ENCODE measurements at regions not wholly inside any gene's neighbourhood (a gene's known extent, or its start where the extent isn't known, plus 50 kb on each side); places are given as distances from the start of the nearest gene placed in this dataset.
A peak's percentile ranks its signal among the peaks of the same experiment; 100 is the strongest.

DNA sequence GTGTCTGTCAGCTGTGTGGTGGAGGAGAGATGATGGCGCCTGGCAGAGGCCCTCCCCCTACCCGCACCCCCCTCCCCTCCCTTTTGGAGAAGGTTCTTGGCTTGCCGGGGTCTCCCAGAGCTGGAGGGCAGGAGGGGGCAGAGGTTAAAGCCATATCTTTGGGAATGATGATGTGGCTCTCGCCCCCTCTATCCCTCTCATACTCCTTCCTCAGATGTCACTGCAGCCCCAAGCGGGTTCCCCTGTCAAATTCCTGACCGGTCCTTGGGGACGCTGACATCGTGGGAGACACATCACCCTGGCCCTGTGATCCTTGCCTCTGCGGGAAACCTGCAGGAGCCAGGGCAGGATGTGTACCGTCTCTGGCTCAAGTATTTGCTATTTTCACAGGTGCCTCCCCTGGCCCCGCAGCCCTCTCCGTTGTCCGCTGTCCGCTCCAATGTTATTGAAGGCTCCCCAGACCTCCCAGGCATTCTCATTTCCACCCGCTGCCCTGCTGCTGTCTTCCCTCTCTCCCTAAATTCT is 109.5 kb downstream of the FOXD1 start:
- no peak for DNase-seq (ENCODE audit: low spot score)

DNA sequence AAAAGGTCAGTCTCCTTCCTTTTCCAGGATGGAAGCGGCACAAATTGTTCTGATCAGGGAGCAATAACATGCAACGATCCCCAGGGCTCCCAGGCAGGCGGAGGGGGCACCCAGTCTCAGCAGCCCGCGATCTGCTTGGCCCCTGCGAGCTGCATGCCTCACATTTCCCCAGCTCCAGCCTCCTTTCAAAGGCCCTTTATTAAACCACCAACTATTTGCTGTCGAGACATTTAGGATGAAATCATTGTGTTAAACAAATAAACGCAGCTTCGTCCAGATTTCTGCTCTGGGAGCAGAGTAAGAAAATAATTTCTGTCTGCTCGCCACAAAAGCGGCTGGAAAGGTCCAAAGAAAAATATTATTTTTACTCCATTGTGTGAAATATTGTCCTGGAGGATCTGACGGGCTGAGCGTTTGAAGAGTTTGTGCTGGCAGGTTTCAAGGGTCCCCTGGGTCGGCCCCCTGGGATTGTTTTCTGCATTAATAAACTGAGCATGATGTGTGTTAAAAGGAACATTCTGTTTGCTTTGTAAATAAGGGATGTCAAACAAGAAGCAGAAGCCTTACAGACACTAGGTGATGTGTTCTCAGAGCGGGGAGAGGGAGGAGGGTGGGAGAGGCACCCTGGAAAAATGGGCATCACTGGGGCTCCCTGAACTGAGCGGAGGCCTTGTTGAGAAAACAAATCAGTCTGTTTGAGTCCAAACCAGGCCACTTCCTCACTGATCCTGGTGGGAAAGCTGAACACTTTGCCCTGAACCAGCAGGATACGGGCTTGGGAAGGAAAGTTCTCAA is 110.1 kb downstream of the FOXD1 start:
- DNase-seq (ENCODE audit: low spot score): no peak

DNA sequence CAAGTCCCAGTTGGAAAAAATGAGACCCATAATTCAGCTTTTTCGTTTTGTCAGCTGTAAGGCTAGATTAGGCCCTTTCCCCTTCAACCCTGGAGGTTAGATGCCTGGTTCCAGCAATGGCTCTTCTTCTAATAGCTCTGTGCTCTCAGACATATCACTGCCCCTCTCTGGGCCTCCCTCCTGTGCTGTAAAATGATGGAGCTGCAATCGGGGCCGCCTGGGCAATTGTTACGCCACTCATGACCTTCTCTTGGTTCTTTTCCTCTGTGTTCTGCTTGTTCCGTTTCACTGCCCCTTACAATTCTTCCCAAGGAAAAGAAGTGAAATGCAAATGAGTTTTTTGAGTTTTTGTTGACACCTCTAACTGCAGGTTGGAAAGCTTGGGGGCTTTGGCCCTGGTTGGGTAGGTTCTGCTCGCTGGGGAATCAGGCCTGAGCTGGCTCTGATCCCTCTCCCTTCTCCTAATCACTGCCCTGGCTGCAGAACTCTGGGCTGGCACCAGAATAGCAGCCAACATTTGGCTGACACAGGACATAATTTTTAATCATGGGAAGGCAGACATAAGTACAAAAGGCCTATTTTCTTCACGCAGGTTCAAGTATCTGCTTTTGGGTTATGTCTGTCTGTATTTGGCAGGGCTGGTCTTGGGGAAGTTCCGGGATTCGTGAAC is 110.9 kb downstream of the FOXD1 start:
- no peak for DNase-seq (ENCODE audit: low spot score)

DNA sequence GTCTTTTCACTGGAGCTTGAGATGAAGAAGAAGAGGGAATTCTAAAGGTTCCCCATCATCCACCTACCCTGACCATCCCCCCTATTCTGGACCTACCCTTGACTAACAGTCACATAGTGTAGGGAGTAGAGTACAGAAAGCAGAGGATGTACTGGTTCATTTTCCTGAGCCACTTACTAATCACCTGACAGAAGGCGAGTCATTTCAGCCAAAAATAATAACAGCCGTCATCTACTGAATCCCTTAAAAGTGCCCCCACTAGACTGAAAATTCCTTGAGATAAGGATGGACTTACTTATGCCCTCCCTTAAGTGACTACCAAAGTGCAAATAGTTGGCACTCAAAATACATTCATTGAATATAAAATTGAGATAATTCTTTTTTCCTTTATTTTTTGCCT is 112.2 kb downstream of the FOXD1 start:
- peak; percentile 19 for DNase-seq (ENCODE audit: low spot score)

DNA sequence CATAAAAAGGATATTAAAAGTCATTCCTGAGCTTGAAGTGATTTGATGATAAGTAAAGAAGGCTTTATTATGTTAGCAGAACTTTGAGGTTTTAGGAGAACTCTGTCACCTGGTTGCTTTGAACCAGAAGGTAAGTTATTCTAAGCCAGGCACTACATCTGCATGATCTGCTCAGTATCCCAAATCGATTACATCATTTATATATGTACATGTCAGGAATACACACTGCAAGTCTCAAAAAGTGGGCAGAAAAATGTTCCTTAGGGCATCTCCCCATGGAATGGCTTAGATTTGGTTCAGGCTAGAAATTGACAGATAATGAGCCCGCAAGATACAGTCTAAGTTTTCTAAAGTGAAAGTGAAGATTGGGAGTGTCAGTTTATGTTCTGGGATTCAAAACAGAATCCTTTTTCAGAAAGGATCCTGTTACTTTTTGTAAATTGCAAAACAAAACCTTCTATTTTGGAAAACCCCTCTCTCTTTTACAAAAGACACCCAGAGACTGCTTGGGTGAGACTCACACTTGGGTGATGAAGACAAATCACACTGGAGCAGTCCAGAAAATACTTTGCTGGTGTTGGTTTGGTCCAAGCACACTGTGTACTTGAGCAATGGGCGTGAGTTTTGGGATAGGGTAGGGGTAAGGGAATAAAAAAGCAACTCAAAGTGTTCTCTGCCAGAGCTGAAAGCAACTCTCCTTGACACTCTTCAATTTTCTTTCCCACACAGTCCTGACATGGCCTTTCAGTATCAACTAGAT is 114.5 kb downstream of the FOXD1 start:
- no peak for DNase-seq (ENCODE audit: low spot score)

DNA sequence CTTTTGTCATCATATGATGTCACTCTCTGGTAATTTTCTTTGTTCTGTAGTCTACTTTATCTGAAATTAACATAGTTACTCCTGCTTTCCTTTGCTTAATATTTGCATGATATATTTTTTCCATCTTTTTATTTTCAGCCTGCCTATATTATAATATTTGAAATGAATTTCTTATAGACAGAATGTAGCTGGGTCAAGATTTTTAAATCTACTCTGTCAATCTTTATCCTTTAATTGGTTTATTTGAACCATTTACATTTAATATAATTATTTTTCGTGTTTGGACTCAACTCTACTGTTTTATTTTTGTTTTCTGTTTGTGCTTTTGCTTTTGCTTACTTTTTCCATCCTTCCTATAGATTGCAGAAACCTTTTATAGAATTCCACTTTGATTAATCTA is 118.0 kb downstream of the FOXD1 start:
- DNase-seq (ENCODE audit: low spot score): no peak

DNA sequence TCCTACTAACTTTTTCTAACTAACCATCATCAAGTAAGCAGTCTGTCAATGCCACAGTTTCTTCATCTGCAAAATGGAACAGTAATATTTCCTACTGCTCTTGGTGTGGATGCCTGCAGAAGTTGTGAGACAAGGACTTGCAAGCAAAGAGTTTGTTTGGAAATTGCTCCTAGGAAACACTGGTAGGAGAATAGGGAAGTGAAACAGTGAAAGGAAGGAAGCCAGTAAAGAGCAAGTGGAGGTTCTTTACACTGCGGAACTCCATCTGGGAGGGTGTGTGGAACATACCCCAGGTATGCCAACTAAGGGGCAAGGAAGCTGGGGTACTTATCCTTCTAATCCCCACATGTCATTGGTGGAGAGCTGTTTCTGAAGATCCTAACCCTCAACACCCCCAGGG is 119.9 kb downstream of the FOXD1 start:
- DNase-seq (ENCODE audit: low spot score): no peak

DNA sequence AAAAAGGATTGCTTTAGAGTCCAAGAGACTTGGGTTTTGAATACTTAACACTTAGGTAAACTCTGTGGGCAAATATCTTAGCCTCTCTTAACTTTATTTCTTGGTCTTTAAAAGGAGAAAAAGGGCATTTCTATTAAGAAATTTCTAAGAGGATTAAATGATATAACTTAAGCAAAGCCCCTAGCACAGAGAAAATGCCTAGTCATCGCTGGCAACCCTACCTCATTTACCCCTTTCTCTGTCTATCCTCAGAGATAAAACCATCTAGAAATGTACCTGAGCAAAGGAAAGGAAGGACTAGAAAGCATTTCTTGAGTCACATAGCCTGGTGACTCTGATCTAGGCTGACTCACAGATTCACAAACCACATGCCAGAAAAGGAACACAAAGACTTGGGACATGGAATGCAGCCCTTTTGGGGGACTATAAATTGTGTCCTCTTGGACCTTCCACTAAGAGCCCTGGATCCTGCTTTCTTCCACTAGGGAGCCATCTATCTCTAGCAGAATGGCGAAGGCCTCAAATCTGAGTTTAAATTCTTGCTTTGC is 120.6 kb downstream of the FOXD1 start:
- peak; percentile 89 for DNase-seq (ENCODE audit: low spot score)

DNA sequence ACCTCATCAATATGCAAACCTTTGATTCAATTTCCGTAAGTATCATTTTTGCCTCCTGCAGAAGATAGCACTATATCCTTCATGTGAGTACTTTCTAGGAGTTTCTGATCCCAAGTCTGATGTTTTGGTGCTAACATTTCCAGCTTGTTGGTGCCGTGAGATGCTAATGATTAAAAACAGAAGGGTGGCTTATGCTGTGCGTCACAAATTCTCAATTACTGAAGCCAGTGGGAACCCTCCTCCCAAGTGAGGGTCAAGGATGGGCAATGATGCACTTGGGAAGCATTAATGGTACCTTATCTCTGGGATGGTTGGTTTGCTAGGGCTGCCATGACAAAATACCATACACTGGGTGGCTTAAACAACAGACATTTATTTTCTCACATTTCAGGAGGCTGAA is 123.0 kb downstream of the FOXD1 start:
- DNase-seq (ENCODE audit: low spot score): no peak

DNA sequence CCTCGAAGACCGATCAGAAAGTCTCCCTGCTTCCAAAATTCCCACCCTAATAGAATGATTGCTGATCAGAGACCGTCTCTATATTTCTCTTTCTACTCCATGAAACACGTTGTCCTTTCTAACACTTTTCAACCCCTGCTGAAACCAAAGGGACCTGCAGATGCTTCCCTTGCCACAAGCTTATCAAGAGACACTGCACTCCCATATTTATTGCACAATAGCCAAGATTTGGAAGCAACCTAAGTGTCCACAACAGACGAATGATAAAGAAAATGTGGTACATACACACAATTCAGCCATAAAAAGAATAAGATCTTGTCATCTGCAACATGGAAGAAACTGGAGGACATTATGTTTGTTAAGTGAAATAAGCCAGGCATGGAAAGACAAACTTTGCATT is 125.1 kb downstream of the FOXD1 start:
- no peak for DNase-seq (ENCODE audit: low spot score)

DNA sequence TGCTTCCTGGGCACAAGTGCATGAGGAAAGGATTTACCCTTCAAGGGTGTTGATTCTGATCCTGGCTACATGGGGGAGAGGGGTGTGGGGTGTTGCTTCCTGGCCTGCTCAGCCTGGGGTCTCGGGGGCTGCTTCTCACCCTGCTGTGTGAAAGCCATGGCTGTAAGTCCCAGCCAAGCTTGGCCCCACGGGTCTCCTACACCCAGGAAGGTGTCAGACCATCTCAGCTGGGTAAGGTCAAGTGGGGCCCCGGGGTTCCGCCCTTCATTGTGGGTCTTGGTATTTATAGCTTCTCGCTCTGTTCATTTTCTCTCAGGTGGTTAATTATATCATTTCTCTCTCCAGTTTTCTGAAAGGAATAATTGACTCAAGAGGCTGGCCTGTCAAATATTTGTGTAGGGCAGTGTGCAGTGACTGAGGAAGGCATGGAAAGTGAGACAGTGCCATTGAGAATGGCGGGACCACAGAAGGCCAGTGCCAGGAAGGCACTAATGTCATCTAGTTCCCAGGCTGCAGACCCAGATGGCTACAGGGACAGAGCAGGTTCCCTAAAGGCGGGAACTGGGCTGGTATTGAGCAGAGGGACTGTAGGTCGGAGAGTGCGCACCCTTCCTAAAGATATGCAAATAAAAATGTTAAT is 126.0 kb downstream of the FOXD1 start:
- DNase-seq (ENCODE audit: low spot score): no peak

DNA sequence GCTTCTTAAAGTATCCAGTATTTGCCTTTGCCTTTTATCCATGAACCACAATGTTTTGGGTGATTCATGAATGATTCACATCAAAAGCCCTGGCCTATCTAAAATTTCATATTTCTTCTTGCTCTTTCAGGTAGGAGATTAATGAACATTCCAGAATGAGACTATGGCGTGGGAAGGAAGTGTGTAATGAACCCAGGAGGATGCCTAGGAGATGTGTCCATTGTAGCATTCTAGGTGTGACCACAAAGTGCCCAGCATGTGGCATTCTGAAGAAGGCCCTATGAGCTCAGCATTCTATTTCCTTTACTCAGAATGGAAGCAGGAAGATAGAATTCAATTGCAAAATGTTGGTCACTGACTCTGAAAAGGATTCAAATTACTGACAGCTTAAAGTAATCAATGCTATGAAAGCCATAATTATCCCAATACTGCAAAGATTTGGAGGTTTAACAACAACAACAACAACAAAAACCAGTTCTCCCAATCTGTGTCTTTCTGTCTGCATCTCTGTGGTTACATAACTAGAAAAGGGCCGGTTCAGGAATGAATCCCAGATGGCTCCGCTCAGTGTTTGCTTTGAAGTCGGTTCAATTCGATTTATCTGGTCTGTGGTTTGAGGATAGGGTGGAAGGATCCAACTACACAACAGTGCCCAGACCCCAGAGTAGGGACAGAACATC is 126.7 kb downstream of the FOXD1 start:
- DNase-seq (ENCODE audit: low spot score): peak; percentile 100

DNA sequence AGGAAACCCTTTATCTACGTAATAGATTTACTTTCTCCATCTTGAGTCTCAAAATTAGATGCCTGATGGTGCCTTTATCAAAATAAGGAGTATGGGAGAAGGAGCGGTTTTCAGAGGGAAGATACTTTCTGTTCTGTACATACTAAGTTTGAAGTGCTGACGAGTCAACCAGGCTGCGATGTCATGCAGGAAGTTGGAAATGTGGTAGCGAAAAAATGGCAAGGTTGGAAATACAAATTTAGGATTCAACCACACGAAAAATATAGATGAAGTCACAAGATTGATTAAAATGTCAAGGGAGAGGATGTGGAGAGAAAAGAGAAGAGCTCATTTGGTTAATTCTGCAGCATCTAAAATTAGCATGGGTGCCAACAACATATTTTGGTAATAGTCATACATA is 129.5 kb downstream of the FOXD1 start:
- no peak for DNase-seq (ENCODE audit: low spot score)

DNA sequence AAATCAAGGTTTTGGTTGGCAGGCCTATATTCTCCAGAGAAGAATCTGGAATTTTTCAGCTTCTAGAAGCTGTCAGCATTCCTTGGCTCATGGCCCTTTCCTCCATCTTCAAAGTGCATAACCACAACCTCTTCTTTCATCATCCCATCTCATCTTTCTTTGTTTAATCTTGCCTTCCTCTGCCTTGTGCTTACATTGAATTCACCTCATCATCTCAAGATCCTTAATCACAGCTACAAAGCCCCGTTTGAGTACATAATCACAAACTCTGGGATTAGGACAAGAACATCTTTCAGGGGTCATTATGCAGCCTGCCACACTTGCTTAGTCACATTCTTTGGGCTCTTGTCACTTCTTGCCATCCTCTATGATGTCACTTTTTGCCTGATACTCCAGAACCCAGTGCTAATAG is 130.3 kb downstream of the FOXD1 start:
- DNase-seq (ENCODE audit: low spot score): peak; percentile 65

DNA sequence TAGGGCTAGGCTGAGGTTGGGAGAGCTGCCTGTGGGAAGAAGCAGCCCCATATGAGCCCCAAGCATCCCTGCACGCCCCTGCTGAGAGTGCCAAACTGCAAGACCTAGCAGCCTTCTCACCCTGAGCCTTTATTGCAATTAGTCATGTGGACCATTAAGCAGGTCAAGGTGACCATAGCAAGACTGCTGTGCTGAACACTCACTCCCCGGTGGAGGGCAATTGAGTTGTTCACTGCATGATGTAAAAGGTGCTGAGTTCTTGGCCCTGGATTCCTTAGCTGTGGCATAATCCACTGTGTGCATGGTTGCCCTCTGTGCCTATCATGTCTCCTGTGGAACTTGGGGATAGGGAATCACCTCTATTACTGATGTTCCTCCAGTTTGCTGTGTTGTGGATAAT is 131.1 kb downstream of the FOXD1 start:
- peak; percentile 94 for DNase-seq (ENCODE audit: low spot score)

DNA sequence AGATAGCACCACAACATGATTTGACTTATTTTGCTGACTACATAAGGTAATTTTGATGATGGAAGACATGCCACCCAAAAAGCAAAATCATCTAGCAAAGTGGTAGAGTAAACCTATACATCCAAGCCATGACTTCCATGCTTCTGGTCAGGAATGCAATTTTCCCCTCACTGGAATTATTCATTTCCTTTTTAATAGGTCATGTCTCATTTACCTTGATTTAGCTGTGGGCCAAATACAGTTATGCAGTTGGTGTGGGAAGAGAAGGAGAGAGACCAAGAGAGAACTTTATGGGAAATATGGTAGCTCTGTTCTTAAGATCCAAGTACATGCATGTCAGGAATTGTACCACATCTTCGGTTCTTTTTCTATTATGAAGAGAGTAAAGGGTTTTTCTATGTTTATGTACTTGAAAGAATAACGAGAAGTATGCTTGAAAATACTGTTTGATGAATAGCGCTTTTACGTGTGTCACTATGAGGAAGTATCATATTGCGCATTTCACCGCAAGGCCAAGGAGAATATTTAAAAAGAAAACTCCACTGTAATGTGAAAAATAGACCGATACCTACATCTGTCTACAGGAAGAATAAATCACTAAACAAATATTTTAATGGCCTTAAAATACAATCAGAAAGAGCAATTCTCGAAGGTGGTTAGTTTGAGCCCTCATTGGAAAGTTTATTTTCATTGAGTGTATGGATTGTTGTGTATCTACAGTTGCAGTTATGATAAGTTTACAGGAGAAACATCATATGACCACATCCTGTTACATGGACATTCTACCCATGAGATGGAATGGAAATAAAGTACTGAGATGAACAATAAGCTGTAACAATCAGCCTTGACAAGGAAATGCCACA is 134.0 kb downstream of the FOXD1 start:
- no peak for DNase-seq (ENCODE audit: low spot score)

DNA sequence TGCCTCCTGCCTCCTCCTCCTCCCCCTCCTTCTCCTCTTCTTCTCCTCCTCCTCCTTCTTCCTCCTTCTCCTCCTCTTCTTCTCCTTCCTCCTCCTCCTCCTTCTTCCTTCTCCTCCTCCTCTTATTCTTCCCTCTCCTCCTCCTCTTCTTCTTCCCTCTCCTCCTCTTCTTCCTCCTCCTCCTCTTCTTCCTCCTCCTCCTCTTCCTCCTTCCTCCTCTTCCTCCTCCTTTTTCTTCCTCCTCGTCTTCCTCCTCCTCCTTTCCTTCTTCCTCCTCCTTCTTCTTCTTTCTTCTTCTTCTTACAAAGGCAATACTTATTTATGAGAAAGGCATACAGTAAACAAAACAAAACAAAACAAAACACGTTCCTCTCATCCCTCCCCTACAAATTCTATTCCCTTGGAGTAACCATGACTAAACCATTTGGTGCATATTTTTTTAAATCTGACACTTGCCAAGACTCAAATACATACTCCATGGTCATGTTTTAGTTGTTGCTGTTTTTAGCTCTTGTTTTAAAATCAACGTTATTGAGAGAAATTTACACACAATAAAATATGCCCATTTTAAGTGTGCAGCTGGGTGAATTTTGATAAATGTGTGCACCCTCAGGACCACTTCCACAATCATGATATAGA is 135.6 kb downstream of the FOXD1 start:
- DNase-seq (ENCODE audit: low spot score): no peak

DNA sequence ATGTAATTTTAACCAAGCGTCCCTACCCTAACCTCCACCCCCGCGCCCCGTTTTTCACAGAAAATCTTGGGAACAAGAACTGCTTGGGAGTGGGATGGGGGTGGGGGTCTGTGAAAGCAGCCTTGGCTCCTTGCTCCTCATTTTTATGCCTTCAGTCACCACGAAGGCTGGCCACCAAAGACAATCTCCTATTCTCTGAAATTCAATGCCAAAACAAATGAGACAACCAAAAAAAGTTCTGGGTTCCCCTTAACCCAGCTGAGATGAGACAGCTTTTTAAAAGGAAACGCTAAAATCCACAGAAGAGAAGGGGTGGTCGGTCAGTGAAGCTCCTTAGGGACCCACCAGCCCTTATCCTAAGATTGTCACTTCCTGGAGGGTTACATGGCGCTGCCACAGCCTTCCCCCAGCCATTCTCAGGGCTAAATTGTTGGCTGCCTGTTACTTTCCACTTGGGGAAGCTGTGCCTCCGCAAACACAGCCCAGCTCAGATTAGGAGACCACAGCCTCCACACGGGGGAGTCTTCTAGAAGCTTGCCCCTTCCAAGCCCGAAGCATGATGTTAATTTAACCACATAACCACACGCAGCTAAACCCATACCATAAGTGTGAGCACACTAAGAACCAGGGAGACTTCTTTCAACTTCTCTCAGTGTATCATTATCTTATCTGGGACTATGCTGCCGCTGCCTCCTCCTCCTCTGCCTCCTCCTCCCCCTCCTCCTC is 136.3 kb downstream of the FOXD1 start:
- no peak for DNase-seq (ENCODE audit: low spot score)

Data from kidney tubule cell (primary cell).